SW480 (cell line): ENCODE measurements at regions not wholly inside any gene's neighbourhood (a gene's known extent, or its start where the extent isn't known, plus 50 kb on each side); places are given as distances from the start of the nearest gene placed in this dataset.
A peak's percentile ranks its signal among the peaks of the same experiment; 100 is the strongest.
"Not testable (repeated sequence)": the region's sequence is repeated elsewhere in the genome, so short reads cannot be mapped to it uniquely, and the experiment has no call there.

ENCODE experiments used
- DNase-seq: peaks from one replicate; pipeline ENCODE4 v3.0.0-alpha.2; 2016; ENCODE audit warnings: low spot score

GRCh38 chr4:117135634-117136354, 50.4 kb upstream of the TRAM1L1 start:
- no peak for DNase-seq

- no peak for DNase-seq
Observed at GRCh38 chr4:117137145-117137544, 51.8 kb upstream of the TRAM1L1 start.

DNA sequence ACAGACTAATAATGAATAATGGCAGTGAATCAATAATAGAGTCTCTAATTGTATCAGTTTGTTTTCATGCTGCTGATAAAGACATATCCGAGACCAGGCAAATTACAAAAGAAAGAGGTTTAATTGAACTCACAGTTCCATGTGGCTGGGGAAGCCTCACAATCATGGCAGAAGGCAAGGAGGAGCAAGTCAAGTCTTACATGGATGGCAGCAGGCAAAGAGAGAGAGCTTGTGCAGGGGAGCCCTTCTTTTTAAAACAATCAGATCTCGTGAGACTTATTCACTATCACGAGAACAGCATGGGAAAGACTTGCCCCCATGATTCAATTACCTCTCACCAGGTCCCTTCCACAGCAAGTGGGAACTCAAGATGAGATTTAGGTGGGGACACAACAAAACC, 53.4 kb upstream of the TRAM1L1 start:
- not testable (repeated sequence) for DNase-seq

DNA sequence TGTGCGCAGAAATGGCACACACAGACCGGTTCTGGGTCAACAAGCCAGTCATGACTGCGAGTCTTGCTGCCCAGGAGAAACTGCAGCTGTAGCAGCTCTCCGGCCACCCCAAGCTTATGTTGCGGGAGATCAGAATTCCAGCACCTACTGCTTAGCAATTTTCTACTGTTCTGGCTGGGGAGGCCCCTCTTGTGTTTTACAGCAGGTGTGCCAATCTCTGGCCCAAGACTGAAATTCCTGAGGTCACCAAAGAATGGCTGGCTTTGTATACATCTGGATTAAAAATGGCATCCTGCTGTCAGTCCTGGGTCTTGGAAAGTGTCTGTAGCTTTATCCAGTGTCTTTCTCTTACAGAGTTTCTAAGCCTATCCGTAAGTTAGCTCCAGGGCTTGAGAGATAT, 68.9 kb upstream of the TRAM1L1 start:
- no peak for DNase-seq

DNA sequence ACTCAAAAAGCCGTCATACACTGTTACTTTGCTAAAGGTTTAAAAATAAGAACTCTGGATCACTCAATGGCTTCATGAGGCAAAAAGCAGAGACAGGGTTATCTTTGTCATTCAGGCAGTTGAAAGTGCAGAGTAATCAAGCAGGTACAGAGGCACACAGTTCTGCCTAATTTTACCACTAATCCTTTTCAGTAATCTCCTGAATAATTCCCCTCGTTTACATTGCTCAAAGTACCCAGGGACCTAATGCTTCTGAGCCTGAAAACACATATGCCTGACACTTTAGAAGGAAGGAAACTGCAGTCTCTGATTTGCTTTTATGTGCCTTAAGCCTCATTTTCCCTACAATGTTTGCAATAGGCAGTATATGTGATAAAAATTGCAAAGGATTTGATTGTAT, 71.4 kb upstream of the TRAM1L1 start:
- no peak for DNase-seq

DNA sequence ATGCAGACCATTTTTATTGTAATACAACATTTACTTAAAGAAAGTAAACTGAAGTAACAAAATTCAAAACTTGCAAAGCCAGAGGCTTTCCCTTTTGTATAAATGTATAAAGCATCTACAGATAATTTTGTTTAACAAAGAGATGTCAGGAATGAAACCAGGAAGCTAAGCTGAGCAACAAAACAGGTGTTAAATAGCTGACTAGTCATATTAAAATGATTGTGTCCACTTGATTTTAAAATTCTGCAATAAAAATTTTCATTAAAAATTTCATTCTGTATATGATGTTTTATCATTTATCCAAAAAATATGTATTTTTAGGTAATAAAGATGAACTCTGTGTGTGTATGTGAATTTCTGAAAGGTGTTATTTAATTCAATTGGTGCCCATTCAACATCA, 72.0 kb upstream of the TRAM1L1 start:
- DNase-seq, result no peak

GRCh38 chr4:117162976-117163375, 77.6 kb upstream of the TRAM1L1 start:
- DNase-seq, result no peak

DNA sequence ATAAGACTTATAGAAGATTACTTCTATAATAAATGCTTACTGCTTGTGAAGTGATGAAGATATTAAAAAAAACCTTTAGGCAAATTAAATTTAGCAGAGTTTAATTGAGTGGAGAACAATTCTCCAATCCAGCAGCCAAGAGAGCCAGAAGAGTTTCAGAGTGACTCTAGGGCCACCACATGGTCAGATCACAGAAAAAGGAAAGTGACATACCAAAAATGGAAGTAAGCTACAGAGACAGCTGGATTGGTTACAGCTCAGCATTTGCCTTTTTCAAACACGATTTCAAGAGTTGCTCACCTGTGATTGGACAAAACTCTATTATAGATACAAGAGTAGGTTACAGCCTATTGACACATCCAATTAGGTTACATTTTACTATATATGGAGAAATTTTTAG, 79.0 kb upstream of the TRAM1L1 start:
- DNase-seq, result peak; percentile 0

- DNase-seq, result not testable (repeated sequence)
Observed at GRCh38 chr4:117175369-117175768, 90.0 kb upstream of the TRAM1L1 start.

- DNase-seq, result no peak
Observed at GRCh38 chr4:117203231-117203630, 117.9 kb upstream of the TRAM1L1 start.

DNA sequence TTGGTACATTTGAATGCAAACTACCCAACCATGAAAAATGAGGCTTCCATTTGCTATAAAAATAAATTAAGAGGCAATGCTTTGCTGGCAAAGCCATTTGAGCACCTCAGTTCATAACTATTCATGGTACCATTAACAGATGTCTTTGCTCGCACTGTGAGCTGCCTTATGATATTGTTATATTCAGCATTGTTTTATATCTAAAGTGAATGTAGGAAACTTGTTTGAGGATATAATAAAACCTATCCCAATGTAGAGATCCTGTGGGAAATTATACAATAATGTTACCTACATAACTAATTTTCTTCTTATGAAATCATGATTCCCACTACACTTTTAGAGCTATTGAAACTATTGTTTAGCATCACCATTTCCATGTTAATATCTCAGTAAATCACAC, 125.2 kb upstream of the TRAM1L1 start:
- no peak for DNase-seq

DNA sequence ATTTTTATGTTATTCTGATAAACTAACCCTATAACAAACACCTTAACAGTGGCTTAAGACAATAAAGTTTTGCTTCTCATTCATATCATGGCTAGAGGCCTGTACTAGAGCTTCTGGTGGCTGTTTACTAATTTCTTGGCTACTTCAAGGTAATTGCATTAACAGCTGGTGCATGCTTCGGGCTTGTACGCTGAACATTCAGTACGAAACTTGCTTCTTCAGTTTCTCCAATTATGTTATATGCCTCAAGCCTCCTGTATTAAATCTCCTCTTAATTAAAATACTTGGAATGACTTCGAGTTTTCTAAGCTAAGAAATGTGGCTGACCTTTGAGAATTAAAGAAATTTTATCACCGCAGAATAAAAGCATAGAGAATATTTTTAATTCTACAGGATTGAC, 138.9 kb upstream of the TRAM1L1 start:
- no peak for DNase-seq

DNA sequence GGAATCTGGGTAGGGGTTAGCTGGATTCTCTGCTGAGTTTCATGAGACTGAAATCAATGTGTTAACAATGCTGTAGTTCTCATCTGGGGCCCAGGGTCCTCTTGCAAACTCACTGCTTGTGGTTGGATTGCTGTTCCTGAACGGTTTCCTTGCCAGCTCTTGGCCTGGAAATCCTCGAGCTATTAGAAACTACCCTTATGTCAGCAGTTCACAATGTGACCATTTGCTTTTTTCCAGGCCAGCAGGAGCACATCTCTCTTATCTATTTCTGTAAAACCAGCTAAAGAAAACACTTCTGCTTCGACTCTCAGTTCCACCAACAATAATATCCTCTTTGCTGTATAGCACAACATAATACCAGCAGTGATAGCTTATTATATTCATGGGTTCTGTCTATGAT, 140.1 kb upstream of the TRAM1L1 start:
- no peak for DNase-seq

DNA sequence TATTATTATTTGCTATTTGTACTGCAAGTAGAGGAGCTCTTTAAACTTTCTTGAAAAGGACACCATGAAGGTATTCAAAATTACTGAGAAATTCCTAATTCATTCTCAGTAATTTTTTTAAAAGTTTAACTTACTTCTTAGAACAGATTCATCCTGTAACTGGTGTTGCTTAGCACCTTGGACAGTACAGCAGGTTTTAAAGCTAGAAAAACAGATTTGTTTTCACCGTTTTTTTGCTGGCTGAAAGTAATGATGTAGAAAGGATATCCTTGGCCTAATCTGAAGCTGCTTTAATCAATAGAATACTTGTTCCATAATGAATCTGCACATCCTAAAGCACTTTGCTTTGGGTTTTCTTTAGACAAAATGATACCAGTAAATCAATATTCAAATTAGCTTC, 142.5 kb upstream of the TRAM1L1 start:
- DNase-seq, result no peak

DNA sequence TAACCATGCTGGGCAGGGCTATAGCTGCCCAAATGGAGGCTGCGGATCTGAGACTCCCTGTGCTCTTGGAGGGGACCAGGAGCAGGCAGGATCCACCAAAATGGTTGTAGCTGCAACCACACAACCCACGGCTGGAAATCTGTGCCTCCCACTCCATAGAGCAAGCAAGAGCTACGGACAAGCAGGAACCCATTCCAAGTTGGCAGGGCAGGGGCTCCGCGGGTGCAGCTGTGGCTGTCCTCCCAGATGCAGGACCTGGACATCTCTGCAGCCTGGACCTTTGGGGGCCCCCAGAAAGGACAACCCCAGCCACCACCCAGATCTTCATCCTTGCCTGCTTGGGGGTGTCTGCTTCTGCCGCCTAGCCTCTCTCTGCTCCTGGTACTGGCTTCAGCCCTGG, 154.1 kb upstream of the TRAM1L1 start:
- no peak for DNase-seq

DNA sequence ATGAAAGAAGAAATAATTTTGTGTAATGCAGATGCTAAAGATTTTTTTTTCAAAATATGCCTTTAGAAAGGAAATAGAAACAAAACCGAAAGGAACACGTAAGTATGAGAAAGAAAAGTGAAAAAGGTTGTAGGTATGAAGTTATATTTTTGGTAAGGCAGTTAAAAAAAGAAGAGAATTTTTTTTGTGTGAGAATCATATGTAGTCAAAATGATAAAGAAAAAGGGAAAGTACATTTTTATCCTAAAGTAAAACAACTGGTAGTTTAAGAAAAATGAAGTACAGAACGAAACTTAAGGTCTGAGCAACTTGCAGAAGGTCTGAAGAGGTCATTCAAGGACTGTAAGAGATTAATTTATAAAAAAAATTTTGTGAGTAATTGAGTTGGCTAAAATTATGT, 164.0 kb upstream of the TRAM1L1 start:
- no peak for DNase-seq

- DNase-seq, result no peak
Observed at GRCh38 chr4:117264072-117264471, 178.7 kb upstream of the TRAM1L1 start.

DNA sequence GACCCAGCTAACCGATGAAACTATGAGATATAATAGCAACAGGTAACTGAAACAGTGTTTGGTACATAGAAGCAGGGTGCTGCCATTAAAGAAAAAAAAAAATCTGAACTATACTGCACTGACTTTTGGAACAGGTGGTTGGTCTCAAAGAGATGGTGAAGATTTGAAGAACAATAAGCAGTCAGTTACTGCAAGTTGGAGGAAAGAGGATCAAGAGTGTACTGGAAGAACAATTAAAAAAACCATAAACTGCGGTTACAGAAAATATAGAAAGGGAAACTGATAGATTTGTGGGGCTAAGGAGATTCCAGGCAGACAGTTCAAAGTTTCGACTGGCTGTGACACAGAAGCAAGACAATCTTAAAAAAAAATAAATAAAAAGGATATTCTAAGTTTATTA, 181.9 kb upstream of the TRAM1L1 start:
- DNase-seq, result no peak

DNA sequence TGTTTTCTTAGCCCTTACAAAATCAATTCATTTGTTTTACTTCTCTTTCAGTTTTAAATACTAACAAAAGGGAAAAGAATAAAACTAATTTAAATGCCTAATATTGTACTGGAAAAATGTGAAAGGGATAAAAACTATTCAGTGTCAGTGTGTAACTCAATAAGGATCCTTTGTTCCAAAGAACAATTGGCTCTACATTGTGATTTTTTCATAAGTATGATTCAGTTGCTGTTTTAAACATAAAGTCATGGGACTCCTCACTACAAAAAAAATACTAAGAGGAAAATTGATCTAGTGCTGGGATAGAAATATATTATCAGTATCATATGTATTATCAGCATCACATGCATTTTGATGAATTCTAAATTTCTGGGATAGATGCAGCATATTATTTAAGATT, 199.4 kb upstream of the TRAM1L1 start:
- DNase-seq, result no peak

DNA sequence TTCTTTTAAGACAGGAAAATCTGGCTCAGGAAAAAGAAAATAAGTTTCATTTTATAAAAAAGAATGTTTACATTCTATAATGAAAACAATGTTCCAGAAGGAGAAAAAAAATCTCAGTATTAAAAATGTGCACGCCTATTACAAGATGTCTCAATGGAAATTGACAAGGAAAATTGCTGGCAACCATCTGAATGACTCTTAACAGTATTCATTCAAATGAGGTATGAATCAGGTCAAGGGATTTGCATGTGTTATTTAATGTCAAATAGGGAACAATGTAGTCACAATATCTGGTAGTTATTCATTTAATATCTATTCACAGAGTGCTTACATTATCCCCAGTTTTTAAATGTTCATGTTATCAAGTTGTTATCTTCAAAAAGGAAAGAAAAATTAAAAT, 208.4 kb upstream of the TRAM1L1 start:
- no peak for DNase-seq

DNA sequence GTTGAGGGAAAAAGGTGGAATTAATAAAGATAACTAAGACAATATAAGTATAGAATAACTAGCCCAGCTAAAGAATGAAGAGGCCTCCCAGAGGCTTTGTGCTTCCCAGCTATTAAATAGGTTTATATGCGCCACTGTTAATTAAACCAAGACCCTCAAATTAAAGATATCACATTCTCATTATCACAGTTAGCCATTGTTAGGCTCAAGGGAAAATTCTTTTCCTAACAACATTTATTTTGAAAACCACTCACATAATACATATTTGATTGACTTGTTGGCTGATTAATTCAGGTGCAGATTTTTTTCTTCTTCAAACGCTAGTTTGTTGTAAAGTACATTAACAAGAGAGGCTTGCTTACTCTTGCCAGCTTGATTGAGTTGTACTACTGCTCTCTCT, 216.8 kb upstream of the TRAM1L1 start:
- no peak for DNase-seq

DNA sequence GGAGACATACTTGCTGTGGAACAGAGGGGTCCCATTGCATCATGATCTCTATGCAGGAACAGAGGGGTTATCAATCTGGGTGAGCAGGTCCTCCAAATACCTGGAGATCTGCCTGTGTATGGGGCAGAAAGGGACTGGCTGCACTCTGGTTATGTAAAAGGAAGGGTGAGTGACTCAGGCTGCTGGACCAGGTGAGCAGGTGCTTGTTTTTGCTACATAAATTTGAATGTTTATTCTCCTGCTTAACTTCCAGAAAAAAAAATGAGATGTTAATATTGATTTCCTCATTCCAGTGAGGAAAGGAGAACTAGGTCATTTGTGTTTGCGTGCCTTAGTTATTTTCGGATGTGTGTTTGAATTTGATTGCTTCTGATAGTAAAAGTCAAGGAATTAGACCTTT, 225.8 kb upstream of the TRAM1L1 start:
- DNase-seq, result no peak

DNA sequence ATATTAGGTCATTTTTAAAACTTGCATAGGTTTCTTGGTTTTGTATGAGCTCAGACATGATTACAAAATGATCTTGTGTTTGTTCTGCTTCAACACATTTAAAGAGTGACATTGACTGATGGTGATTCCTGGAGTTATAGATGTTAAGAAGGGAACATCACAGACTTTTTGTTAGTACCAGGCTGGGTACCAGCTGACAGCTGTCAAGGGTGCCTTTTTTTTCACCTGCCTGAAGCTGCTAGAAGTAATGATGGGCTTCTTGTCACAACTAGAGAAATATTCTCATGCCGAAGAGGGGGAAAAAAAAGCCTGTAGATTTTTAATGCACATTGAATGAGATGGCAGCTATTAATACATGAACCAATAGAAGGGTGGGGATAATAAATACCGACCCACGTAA, 226.6 kb upstream of the TRAM1L1 start:
- DNase-seq, result no peak

GRCh38 chr4:117324851-117325491, 239.6 kb upstream of the TRAM1L1 start:
- peak; percentile 43 for DNase-seq
